H1 (cell line): ENCODE measurements at regions not wholly inside any gene's neighbourhood (a gene's known extent, or its start where the extent isn't known, plus 50 kb on each side); places are given as distances from the start of the nearest gene placed in this dataset.

Experiments used
- CTCF ChIA-PET: fragments of 300-600 bp; sonication (Branson Sonifier 250); formaldehyde crosslinking; loops from one replicate; lab custom pipeline; 2021; ENCODE audit not compliant: partially characterized antibody; lab: Charles Lee
- POLR2A ChIA-PET: fragments of 300-600 bp; sonication (Branson Sonifier 250); formaldehyde crosslinking; loops from one replicate; lab custom pipeline; 2021; ENCODE audit warnings: inconsistent platforms; ENCODE audit not compliant: partially characterized antibody; lab: Charles Lee
- DNase-seq, 2 experiments: peaks; one replicate each; pipeline versions ENCODE4 v3.0.0 to v3.0.0-alpha.2; 2010 to 2022; ENCODE audit warnings: low spot score in 2 of 2, low read depth in 1 of 2, mixed read lengths in 1 of 2
- FAIRE-seq: peaks from 2 replicates; lab custom pipeline; 2011; peaks lifted over from hg19 to GRCh38; lab: Jason Lieb, UNC
- H2AFZ ChIP-seq: 2 replicates; pipeline ENCODE4 v1.8.1; 2012; ENCODE audit warnings: low read length, inconsistent platforms
- H2AK5ac ChIP-seq: 2 replicates; pipeline ENCODE4 v1.6.1; 2013; ENCODE audit warnings: low read depth, low read length
- H2BK120ac ChIP-seq: replicated peaks from 2 replicates; pipeline ENCODE3; 2013; ENCODE audit warnings: low read depth, low read length, inconsistent platforms
- H2BK12ac ChIP-seq: 2 replicates; pipeline ENCODE4 v1.6.1; 2013; ENCODE audit warnings: low read depth, low read length
- H2BK15ac ChIP-seq: 2 replicates; pipeline ENCODE4 v1.6.1; 2013; ENCODE audit warnings: low read length
- H2BK20ac ChIP-seq: 2 replicates; pipeline ENCODE4 v1.6.1; 2013; ENCODE audit warnings: low read length
- H2BK5ac ChIP-seq: 2 replicates; pipeline ENCODE4 v1.6.1; 2013; ENCODE audit warnings: low read depth, low read length
- H3K14ac ChIP-seq: 2 replicates; pipeline ENCODE4 v1.6.1; 2013; ENCODE audit warnings: inconsistent platforms; ENCODE audit not compliant: insufficient read length
- H3K18ac ChIP-seq: 2 replicates; pipeline ENCODE4 v1.6.1; 2013; ENCODE audit warnings: low read length; ENCODE audit errors: extremely low read depth
- H3K23ac ChIP-seq: 2 replicates; pipeline ENCODE4 v1.6.1; 2013; ENCODE audit warnings: inconsistent platforms; ENCODE audit not compliant: insufficient read length
- H3K23me2 ChIP-seq: 2 replicates; pipeline ENCODE4 v1.6.1; 2013; ENCODE audit warnings: low read depth, low read length
- H3K27ac ChIP-seq: 2 replicates; pipeline ENCODE4 v1.6.1; 2011; ENCODE audit warnings: low read depth, low read length, inconsistent platforms
- H3K27me3 ChIP-seq, 4 experiments: replicated peaks in 1 of 4; 1 replicate in 1 of 4; 2 replicates in 3 of 4; pipeline versions ENCODE4 v1.6.1 to v1.8.1; 2011 to 2013; ENCODE audit warnings: low read length in 3 of 4, mild to moderate bottlenecking in 3 of 4, inconsistent platforms in 2 of 4, mixed read lengths in 2 of 4, moderate library complexity in 1 of 4; ENCODE audit not compliant: control insufficient read depth in 3 of 4, insufficient read depth in 3 of 4; ENCODE audit errors: extremely low read depth in 1 of 4
- H3K36me3 ChIP-seq, 4 experiments: 2 replicates each; pipeline versions ENCODE4 v1.6.1 to v1.8.1; 2011 to 2013; ENCODE audit warnings: mild to moderate bottlenecking in 4 of 4, low read length in 3 of 4, moderate library complexity in 2 of 4, control low read depth in 1 of 4, inconsistent platforms in 1 of 4; ENCODE audit not compliant: insufficient read depth in 4 of 4, control insufficient read depth in 2 of 4
- H3K4ac ChIP-seq: replicated peaks from 2 replicates; pipeline ENCODE3; 2013; ENCODE audit warnings: low read length, low read depth, mixed read lengths, inconsistent platforms; ENCODE audit not compliant: insufficient read length
- H3K4me1 ChIP-seq, 4 experiments: replicated peaks in 1 of 4; 1 replicate in 1 of 4; 2 replicates in 3 of 4; pipeline versions ENCODE4 v1.6.1 to v1.8.1; 2011 to 2013; ENCODE audit warnings: low read length in 3 of 4, inconsistent platforms in 2 of 4, mixed read lengths in 1 of 4; ENCODE audit not compliant: insufficient read depth in 4 of 4, control insufficient read depth in 3 of 4
- H3K4me2 ChIP-seq, 2 experiments: 2 replicates each; pipeline versions ENCODE4 v1.6.1 to v1.8.1; 2011 to 2013; ENCODE audit warnings: low read depth in 2 of 2, low read length in 2 of 2, control low read depth in 1 of 2, inconsistent platforms in 1 of 2, mild to moderate bottlenecking in 1 of 2; ENCODE audit not compliant: insufficient read depth in 1 of 2
- H3K4me3 ChIP-seq, 4 experiments: fragments of 200-600, 300-600 bp in 1 of 4; sonication (generic), shearing (Covaris generic), sonication (Bioruptor Twin) in 1 of 4; 2 replicates each; pipeline versions ENCODE4 v1.5.1 to v1.8.1; 2011 to 2016; ENCODE audit warnings: low read length in 4 of 4, low read depth in 3 of 4, control low read depth in 2 of 4, inconsistent platforms in 2 of 4, mild to moderate bottlenecking in 2 of 4, mixed read lengths in 1 of 4, moderate library complexity in 1 of 4; ENCODE audit not compliant: insufficient read depth in 2 of 4; ENCODE audit errors: extremely low read depth in 1 of 4
- H3K56ac ChIP-seq: replicated peaks from 2 replicates; pipeline ENCODE3; 2013; ENCODE audit warnings: low read depth, mild to moderate bottlenecking, mixed read lengths, low read length, inconsistent platforms; ENCODE audit not compliant: insufficient read length
- H3K79me1 ChIP-seq: 2 replicates; pipeline ENCODE4 v1.6.1; 2013; ENCODE audit warnings: low read depth, low read length, control low read depth
- H3K79me2 ChIP-seq, 2 experiments: 2 replicates each; pipeline versions ENCODE4 v1.6.1 to v1.8.1; 2012 to 2013; ENCODE audit warnings: low read length in 2 of 2, mild to moderate bottlenecking in 2 of 2, inconsistent platforms in 1 of 2; ENCODE audit not compliant: insufficient read depth in 2 of 2, control insufficient read depth in 1 of 2
- H3K9ac ChIP-seq, 4 experiments: replicated peaks in 1 of 4; 1 replicate in 1 of 4; 2 replicates in 3 of 4; pipeline versions ENCODE4 v1.6.1 to v1.8.1; 2011 to 2013; ENCODE audit warnings: low read depth in 3 of 4, low read length in 3 of 4, control low read depth in 2 of 4, mild to moderate bottlenecking in 2 of 4, moderate library complexity in 2 of 4, inconsistent platforms in 1 of 4; ENCODE audit errors: extremely low read depth in 1 of 4
- H3K9me3 ChIP-seq, 2 experiments: 2 replicates each; pipeline versions ENCODE4 v1.6.1 to v1.8.1; 2012 to 2013; ENCODE audit warnings: mild to moderate bottlenecking in 2 of 2, moderate library complexity in 2 of 2, control low read depth in 1 of 2, inconsistent platforms in 1 of 2, low read depth in 1 of 2, low read length in 1 of 2, mixed read lengths in 1 of 2; ENCODE audit not compliant: insufficient read depth in 2 of 2
- H4K20me1 ChIP-seq, 2 experiments: replicated peaks in 1 of 2; 2 replicates each; pipeline versions ENCODE3 to v1.8.1; 2011 to 2013; ENCODE audit warnings: inconsistent platforms in 2 of 2, low read length in 2 of 2, mild to moderate bottlenecking in 1 of 2; ENCODE audit not compliant: insufficient read depth in 2 of 2, control insufficient read depth in 1 of 2
- H4K5ac ChIP-seq: 2 replicates; pipeline ENCODE4 v1.6.1; 2013; ENCODE audit warnings: low read length, low read depth, mixed read lengths, inconsistent platforms; ENCODE audit not compliant: insufficient read length
- H4K8ac ChIP-seq: 2 replicates; pipeline ENCODE4 v1.8.0; 2013; ENCODE audit warnings: mild to moderate bottlenecking, moderate library complexity, low read length, inconsistent platforms; ENCODE audit not compliant: insufficient read depth; ENCODE audit errors: extremely low read depth
- H4K91ac ChIP-seq: replicated peaks from 2 replicates; pipeline ENCODE3; 2013; ENCODE audit warnings: low read length, mixed read lengths, inconsistent platforms; ENCODE audit not compliant: insufficient read length
- CTBP2 ChIP-seq: IDR thresholded peaks from 2 replicates; pipeline ENCODE4 v1.7.0; 2011; ENCODE audit warnings: borderline replicate concordance, mild to moderate bottlenecking, moderate library complexity, mixed read lengths, low read length; ENCODE audit not compliant: insufficient read depth, insufficient read length
- HDAC2 ChIP-seq, 2 experiments: fragments of 300-600 bp in 1 of 2; sonication (generic) in 1 of 2; IDR thresholded peaks; 2 replicates each; pipeline ENCODE4 v1.6.1; 2011 to 2012; ENCODE audit warnings: low read depth in 2 of 2, low read length in 2 of 2, mild to moderate bottlenecking in 2 of 2, moderate library complexity in 2 of 2, borderline replicate concordance in 1 of 2, inconsistent platforms in 1 of 2
- KDM4A ChIP-seq: IDR thresholded peaks from one replicate; pipeline ENCODE4 v1.7.1; 2012; ENCODE audit warnings: low read depth, mild to moderate bottlenecking, moderate library complexity, low read length, inconsistent platforms; ENCODE audit not compliant: severe bottlenecking
- NRF1 ChIP-seq: IDR thresholded peaks from 2 replicates; pipeline ENCODE4 v1.6.1; 2011; ENCODE audit warnings: mild to moderate bottlenecking, low read depth, low read length, improper control_type of control experiment
- RNF2 ChIP-seq: fragments of 200-900, 300-1000 bp; sonication (generic); IDR thresholded peaks from 2 replicates; pipeline ENCODE4 v1.7.1; 2016; ENCODE audit warnings: borderline replicate concordance, low read depth, mild to moderate bottlenecking, antibody characterized with exemption, low read length; ENCODE audit not compliant: poor library complexity, severe bottlenecking; ENCODE audit errors: missing control alignments
- SIX5 ChIP-seq: IDR thresholded peaks from 2 replicates; pipeline ENCODE4 v1.6.1; 2011; ENCODE audit warnings: mild to moderate bottlenecking, low read depth, low read length
- TEAD4 ChIP-seq: IDR thresholded peaks from 2 replicates; pipeline ENCODE4 v1.6.1; 2012; ENCODE audit warnings: low read depth, low read length, inconsistent platforms, mixed read lengths
- WGBS, 2 experiments: shearing (Covaris generic) in 1 of 2; methylation state at CpG; one replicate each; pipeline versions ENCODE4 v1.1.6 to v1.1.7; 2013 to 2015; ENCODE audit warnings: low lambda C conversion rate in 2 of 2, mixed read lengths in 2 of 2, inconsistent platforms in 1 of 2, low coverage in 1 of 2, missing lambda C conversion rate in 1 of 2; ENCODE audit not compliant: insufficient replicate concordance in 2 of 2, insufficient coverage in 1 of 2, insufficient read length in 1 of 2; ENCODE audit errors: extremely low coverage in 1 of 2, missing lambda C conversion rate in 1 of 2; 5-methylcytosine and 5-hydroxymethylcytosine counted together
- TF ChIP-seq, protein P1 (sequence below): IDR thresholded peaks from 2 replicates; pipeline ENCODE4 v1.6.1; 2011; ENCODE audit warnings: low read length, improper control_type of control experiment

DNA sequence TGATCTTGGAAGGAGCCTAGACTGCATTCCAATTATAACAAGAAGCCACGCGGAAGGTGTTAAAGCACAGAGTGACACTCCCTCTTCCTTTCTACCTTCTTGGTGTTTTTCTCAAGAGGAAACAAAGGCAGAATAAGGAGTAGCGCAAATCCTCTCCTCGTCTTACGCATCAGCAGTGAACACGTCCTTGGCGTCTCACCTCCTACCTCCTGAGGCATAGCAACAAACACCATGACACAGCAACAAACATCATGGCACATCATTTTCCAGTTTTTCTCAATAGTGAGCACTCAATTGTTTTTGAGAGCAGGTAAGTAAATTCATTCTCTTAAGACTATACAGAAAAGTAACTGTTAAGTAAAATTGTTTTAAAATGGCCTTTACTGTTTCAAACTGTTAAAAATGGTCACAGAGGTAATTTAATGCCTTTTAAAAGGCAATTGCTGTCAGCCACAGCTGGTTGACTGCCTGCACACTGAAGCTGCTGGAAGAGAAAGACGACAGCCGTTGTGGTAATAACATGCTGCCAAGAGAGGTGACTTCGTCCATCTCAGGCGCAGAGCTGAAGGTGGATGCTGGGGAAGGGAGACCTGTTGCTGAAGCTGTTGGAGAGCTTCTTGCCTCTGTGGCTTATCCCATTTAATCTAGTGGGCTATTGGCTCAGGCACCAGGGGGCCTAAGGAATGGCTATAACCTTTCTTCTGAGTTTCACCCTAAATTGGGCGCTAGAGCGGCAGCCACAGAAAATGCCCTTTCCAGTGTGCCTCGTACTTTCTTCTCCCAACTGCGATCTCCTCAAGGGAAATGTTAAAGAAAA lies 703.7 kb downstream of the UQCRFS1 start:
- no peak overlapping the region for H3K4me2 ChIP-seq
- H3K56ac ChIP-seq: no peak overlapping the region
- H4K8ac ChIP-seq: no peak overlapping the region
- no peaks in the 10 kb centered on the region for H3K79me1 ChIP-seq
- ChIA-PET CTCF (interaction anchor here (0.8 kb wide), 1 partner anchor 43 kb away, joined by 4 read pairs; no protein-coding TSS in a partner anchor), POLR2A (no interaction called here)
- H3K27ac ChIP-seq: no peak overlapping the region
- 0 out of 2 replicates have a peak overlapping the region, but pooled peaks have one; percentile 48 for H2BK20ac ChIP-seq
- no peak overlapping the region for H3K14ac ChIP-seq
- no peaks in the 10 kb centered on the region; a peak in 1 of 7 replicates for H3K27me3 ChIP-seq
- no peak overlapping the region; a peak in 1 of 7 replicates for H3K9ac ChIP-seq
- no peak overlapping the region for H2BK12ac ChIP-seq
- H3K9me3 ChIP-seq: no peaks in the 10 kb centered on the region
- H3K18ac ChIP-seq: 0 out of 2 replicates have a peak overlapping the region, but pooled peaks have one; percentile 28
- H3K23ac ChIP-seq: no peak overlapping the region
- H3K36me3 ChIP-seq: no peaks in the 10 kb centered on the region
- H2BK120ac ChIP-seq: no peak overlapping the region
- 89% methylated on average over 15 of the region's 15 CpGs; no CpG with 5 or more reads in 1 of the 2 experiments for WGBS, 2 experiments
- H3K23me2 ChIP-seq: no peaks in the 10 kb centered on the region
- H4K5ac ChIP-seq: no peak overlapping the region
- DNase-seq (peak in 1 of 2 experiments; percentile 20), FAIRE-seq (no peak)
- H4K91ac ChIP-seq: no peak overlapping the region
- no peak overlapping the region for H2AFZ ChIP-seq
- H4K20me1 ChIP-seq: no peaks in the 10 kb centered on the region
- no peaks in the 10 kb centered on the region for H3K79me2 ChIP-seq
- H2BK15ac ChIP-seq: peak overlapping the region; percentile 81; the same call in 1 of the 2 replicates
- peak overlapping the region; percentile 95; the same call in 1 of the 2 replicates for H2AK5ac ChIP-seq
- 0 out of 2 replicates have a peak overlapping the region, but pooled peaks have one; percentile 40 for H2BK5ac ChIP-seq
- no peak overlapping the region for H3K4me3 ChIP-seq
- H3K4me1 ChIP-seq: no peaks in the 10 kb centered on the region
- no peak overlapping the region for H3K4ac ChIP-seq
- no peak for TF ChIP-seq KDM4A
- no peak for TF ChIP-seq CTBP2
- TF ChIP-seq, protein P1, sequence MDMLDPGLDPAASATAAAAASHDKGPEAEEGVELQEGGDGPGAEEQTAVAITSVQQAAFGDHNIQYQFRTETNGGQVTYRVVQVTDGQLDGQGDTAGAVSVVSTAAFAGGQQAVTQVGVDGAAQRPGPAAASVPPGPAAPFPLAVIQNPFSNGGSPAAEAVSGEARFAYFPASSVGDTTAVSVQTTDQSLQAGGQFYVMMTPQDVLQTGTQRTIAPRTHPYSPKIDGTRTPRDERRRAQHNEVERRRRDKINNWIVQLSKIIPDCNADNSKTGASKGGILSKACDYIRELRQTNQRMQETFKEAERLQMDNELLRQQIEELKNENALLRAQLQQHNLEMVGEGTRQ: no peak
- no peak for TF ChIP-seq HDAC2 (IDR thresholded peaks at IDR 0.05; ENCODE audit: borderline replicate concordance in 1 of 2, low read depth in 2 of 2, low read length in 2 of 2)
- TF ChIP-seq SIX5: no peak
- no peak for TF ChIP-seq NRF1
- no peak for TF ChIP-seq RNF2
- TF ChIP-seq TEAD4: no peak
